HepG2 (cell line): ENCODE measurements at regions not wholly inside any gene's neighbourhood (a gene's known extent, or its start where the extent isn't known, plus 50 kb on each side); places are given as distances from the start of the nearest gene placed in this dataset.

Experiments used
- ATAC-seq: fragments of 200-7000 bp; cut with Tn5 transposase; 3 replicates; pipeline ENCODE4 v1.9.1; 2020; ENCODE audit warnings: mild to moderate bottlenecking, moderate library complexity
- BruUV-seq: library from RNA; stranded (reverse); fragments of 400-500 nt; replicated peaks from 2 replicates; lab custom pipeline; 2021; lab: Mats Ljungman, UMichigan
- CTCF ChIA-PET: fragments of 300-600 bp; formaldehyde crosslinking; extraction: SDS; loops from one replicate; lab custom pipeline; 2021; ENCODE audit warnings: low total read pairs, inconsistent platforms, low intra/inter-chr PET ratio; lab: Yijun Ruan, JAX
- POLR2A ChIA-PET: fragments of 350-600 bp; sonication (Branson Sonifier 250); formaldehyde crosslinking; loops from one replicate; lab custom pipeline; 2020; ENCODE audit warnings: antibody characterized with exemption, inconsistent platforms; lab: Yijun Ruan, JAX
- DNase-seq: peaks from one replicate; pipeline ENCODE4 v3.0.0-alpha.2; 2015; ENCODE audit warnings: low spot score
- FAIRE-seq: peaks from 3 replicates; lab custom pipeline; 2011; peaks lifted over from hg19 to GRCh38; lab: Jason Lieb, UNC
- H2AFZ ChIP-seq: one replicate; pipeline ENCODE4 v1.6.1; 2011; ENCODE audit warnings: low read length, inconsistent platforms
- H3K27ac ChIP-seq: fragments of 300-600 bp; 3 replicates; pipeline ENCODE4 v1.8.0; 2011; ENCODE audit warnings: mixed run types, mild to moderate bottlenecking, mixed read lengths, low read length, inconsistent platforms; ENCODE audit not compliant: insufficient read depth; ENCODE audit errors: extremely low read length
- H3K27me3 ChIP-seq, 2 experiments: fragments of 200-600 bp in 1 of 2; 2 replicates in 1 of 2; 3 replicates in 1 of 2; pipeline versions ENCODE4 v1.6.0 to v1.8.0; 2011; ENCODE audit warnings: low read length in 2 of 2, mild to moderate bottlenecking in 2 of 2, moderate library complexity in 2 of 2, inconsistent platforms in 1 of 2; ENCODE audit not compliant: insufficient read depth in 2 of 2, control insufficient read depth in 1 of 2
- H3K36me3 ChIP-seq, 2 experiments: fragments of 200-600 bp in 1 of 2; replicated peaks in 1 of 2; 2 replicates in 1 of 2; 3 replicates in 1 of 2; pipeline versions ENCODE4 v1.5.1 to v1.8.0; 2011; ENCODE audit warnings: low read length in 2 of 2, inconsistent platforms in 1 of 2; ENCODE audit not compliant: insufficient read depth in 2 of 2, control insufficient read depth in 1 of 2
- H3K4me1 ChIP-seq: 2 replicates; pipeline ENCODE4 v1.5.1; 2012; ENCODE audit warnings: low read length, inconsistent platforms; ENCODE audit not compliant: insufficient read depth
- H3K4me2 ChIP-seq: 2 replicates; pipeline ENCODE4 v1.6.0; 2011; ENCODE audit warnings: low read depth, low read length, inconsistent platforms
- H3K4me3 ChIP-seq, 3 experiments: fragments of 200-600 bp in 1 of 3; sonication (generic), shearing (Covaris generic) in 1 of 3; replicated peaks in 1 of 3; 2 replicates each; pipeline ENCODE4 v1.5.1; 2011 to 2016; ENCODE audit warnings: low read length in 3 of 3, inconsistent platforms in 2 of 3, low read depth in 2 of 3, mild to moderate bottlenecking in 2 of 3, control low read depth in 1 of 3, mixed read lengths in 1 of 3; ENCODE audit not compliant: insufficient read depth in 1 of 3
- H3K79me2 ChIP-seq: one replicate; pipeline ENCODE4 v1.6.1; 2011; ENCODE audit warnings: low read length, inconsistent platforms; ENCODE audit not compliant: insufficient read depth
- H3K9ac ChIP-seq: 2 replicates; pipeline ENCODE4 v1.6.0; 2011; ENCODE audit warnings: mild to moderate bottlenecking, low read depth, low read length, inconsistent platforms; ENCODE audit not compliant: insufficient read depth
- H3K9me3 ChIP-seq: 2 replicates; pipeline ENCODE4 v1.5.1; 2012; ENCODE audit warnings: mild to moderate bottlenecking, low read length
- H4K20me1 ChIP-seq: 2 replicates; pipeline ENCODE4 v1.6.0; 2011; ENCODE audit warnings: inconsistent platforms, mild to moderate bottlenecking, low read length, moderate library complexity; ENCODE audit not compliant: insufficient read depth
- ELF4 ChIP-seq: sonication (generic); formaldehyde crosslinking; IDR thresholded peaks from 2 replicates; pipeline ENCODE4 v1.5.0; 2020; ENCODE audit warnings: missing genetic modification reagents, mild to moderate bottlenecking, moderate library complexity, borderline replicate concordance
- HOXA9 ChIP-seq: sonication (generic); formaldehyde crosslinking; IDR thresholded peaks from 2 replicates; pipeline ENCODE4 v1.8.1; 2022; ENCODE audit warnings: missing genetic modification reagents, mild to moderate bottlenecking, moderate library complexity, borderline replicate concordance
- MATR3 ChIP-seq: sonication (generic); formaldehyde crosslinking; IDR thresholded peaks from 2 replicates; pipeline ENCODE4 v1.4.0; 2020; ENCODE audit warnings: missing genetic modification reagents
- NFIB ChIP-seq: sonication (generic); formaldehyde crosslinking; IDR thresholded peaks from 2 replicates; pipeline ENCODE4 v1.9.0; 2021; ENCODE audit warnings: missing genetic modification reagents, mild to moderate bottlenecking, borderline replicate concordance
- RXRB ChIP-seq: IDR thresholded peaks from 2 replicates; pipeline ENCODE4 v1.6.1; 2016; ENCODE audit warnings: borderline replicate concordance, missing genetic modification reagents, missing compliant biosample characterization
- SCMH1 ChIP-seq: sonication (generic); formaldehyde crosslinking; IDR thresholded peaks from 2 replicates; pipeline ENCODE4 v1.9.0; 2021; ENCODE audit warnings: missing genetic modification reagents, mild to moderate bottlenecking, borderline replicate concordance
- ZNF138 ChIP-seq: sonication (generic); formaldehyde crosslinking; IDR thresholded peaks from 2 replicates; pipeline ENCODE4 v1.5.0; 2020; ENCODE audit warnings: mild to moderate bottlenecking, low read depth, missing genetic modification reagents
- ZNF501 ChIP-seq: sonication (generic); formaldehyde crosslinking; IDR thresholded peaks from 2 replicates; pipeline ENCODE4 v1.5.1; 2020; ENCODE audit warnings: mild to moderate bottlenecking, moderate library complexity, missing genetic modification reagents
- WGBS: methylation state at CpG from one replicate; pipeline ENCODE4 v1.1.6; 2017; ENCODE audit warnings: low lambda C conversion rate; 5-methylcytosine and 5-hydroxymethylcytosine counted together
- in situ Hi-C: cut with HindIII; loops from 2 replicates; pipeline ENCODE4 v1.10.0; 2017; ENCODE audit warnings: low pct_unique_long_range_greater_than_20kb; ENCODE audit not compliant: extremely low pct_ligation_motif_present
- intact Hi-C: fragments of 100-400 bp; cut with micrococcal nuclease; formaldehyde crosslinking; loops from one replicate; pipeline ENCODE4 v1.10.0; 2022; ENCODE audit not compliant: unreplicated experiment
- TF ChIP-seq, protein P1 (sequence below): sonication (generic); formaldehyde crosslinking; conservative IDR thresholded peaks from 2 replicates; pipeline ENCODE4 v1.4.0; 2020; ENCODE audit warnings: missing genetic modification reagents
- TF ChIP-seq, protein P2 (sequence below): sonication (generic); formaldehyde crosslinking; IDR thresholded peaks from 2 replicates; pipeline ENCODE4 v1.8.1; 2023; ENCODE audit warnings: mild to moderate bottlenecking, moderate library complexity, missing genetic modification reagents
- TF ChIP-seq, protein P3 (sequence below): IDR thresholded peaks from 2 replicates; pipeline ENCODE4 v1.6.1; 2016
- TF ChIP-seq, protein P4 (sequence below): sonication (generic); formaldehyde crosslinking; IDR thresholded peaks from 2 replicates; pipeline ENCODE4 v1.4.0; 2020; ENCODE audit warnings: missing genetic modification reagents
- TF ChIP-seq, protein P5 (sequence below): sonication (generic); formaldehyde crosslinking; conservative IDR thresholded peaks from 2 replicates; pipeline ENCODE4 v1.4.0; 2020; ENCODE audit warnings: missing genetic modification reagents
- TF ChIP-seq, protein P6 (sequence below): IDR thresholded peaks from 2 replicates; pipeline ENCODE4 v1.6.1; 2016; ENCODE audit warnings: control low read depth

DNA sequence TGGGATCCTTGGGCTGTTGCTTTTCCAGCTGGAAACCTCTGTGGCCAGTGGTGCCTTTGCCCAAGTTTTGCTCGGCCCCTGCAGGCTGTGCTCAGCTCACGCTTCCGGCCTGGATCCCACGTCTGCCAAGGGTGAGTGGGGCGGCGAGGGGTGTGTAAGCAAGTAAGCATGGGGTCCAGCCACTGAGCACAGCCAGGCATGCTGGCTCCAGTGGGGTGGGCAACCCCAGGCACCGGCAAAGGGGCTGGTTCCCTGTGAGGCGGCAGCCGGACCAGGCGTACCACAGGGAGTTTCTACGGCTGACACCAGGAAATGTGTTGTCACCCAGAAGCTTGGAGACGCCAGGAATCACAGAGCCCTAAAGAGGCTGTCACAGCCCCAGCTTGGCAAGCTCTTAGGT is 393.4 kb upstream of the CCDC196 start (continued):
- TF ChIP-seq, protein P1, sequence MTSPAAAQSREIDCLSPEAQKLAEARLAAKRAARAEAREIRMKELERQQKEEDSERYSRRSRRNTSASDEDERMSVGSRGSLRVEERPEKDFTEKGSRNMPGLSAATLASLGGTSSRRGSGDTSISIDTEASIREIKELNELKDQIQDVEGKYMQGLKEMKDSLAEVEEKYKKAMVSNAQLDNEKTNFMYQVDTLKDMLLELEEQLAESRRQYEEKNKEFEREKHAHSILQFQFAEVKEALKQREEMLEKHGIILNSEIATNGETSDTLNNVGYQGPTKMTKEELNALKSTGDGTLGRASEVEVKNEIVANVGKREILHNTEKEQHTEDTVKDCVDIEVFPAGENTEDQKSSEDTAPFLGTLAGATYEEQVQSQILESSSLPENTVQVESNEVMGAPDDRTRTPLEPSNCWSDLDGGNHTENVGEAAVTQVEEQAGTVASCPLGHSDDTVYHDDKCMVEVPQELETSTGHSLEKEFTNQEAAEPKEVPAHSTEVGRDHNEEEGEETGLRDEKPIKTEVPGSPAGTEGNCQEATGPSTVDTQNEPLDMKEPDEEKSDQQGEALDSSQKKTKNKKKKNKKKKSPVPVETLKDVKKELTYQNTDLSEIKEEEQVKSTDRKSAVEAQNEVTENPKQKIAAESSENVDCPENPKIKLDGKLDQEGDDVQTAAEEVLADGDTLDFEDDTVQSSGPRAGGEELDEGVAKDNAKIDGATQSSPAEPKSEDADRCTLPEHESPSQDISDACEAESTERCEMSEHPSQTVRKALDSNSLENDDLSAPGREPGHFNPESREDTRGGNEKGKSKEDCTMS (CRISPR knock-in tag), result no peak
- TF ChIP-seq, protein P2, sequence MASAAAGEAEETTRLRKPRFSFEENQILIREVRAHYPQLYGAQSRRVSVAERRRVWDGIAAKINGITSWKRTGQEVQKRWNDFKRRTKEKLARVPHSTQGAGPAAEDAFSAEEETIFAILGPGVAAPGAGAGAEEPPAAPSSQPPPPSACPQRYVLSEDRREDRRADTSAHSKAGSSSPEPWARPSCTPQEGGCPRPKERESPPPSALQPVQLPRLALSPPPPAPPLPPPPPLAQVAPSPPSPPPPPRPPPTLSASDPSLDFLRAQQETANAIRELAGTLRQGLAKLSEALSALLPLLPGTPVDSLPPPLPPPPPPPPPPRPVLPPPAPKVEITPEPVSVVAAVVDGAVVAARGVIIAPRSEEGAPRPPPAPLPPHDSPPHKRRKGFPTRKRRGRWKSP (CRISPR knock-in tag), result no peak
- TF ChIP-seq, protein P3, sequence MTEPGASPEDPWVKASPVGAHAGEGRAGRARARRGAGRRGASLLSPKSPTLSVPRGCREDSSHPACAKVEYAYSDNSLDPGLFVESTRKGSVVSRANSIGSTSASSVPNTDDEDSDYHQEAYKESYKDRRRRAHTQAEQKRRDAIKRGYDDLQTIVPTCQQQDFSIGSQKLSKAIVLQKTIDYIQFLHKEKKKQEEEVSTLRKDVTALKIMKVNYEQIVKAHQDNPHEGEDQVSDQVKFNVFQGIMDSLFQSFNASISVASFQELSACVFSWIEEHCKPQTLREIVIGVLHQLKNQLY (CRISPR knock-in tag), result no peak
- TF ChIP-seq ELF4 (CRISPR knock-in tag) (no peak), ZNF138 (CRISPR knock-in tag) (no peak), RXRB (no peak), MATR3 (CRISPR knock-in tag) (no peak), HOXA9 (no peak)
- TF ChIP-seq, all 625 proteins: peak for 0

DNA sequence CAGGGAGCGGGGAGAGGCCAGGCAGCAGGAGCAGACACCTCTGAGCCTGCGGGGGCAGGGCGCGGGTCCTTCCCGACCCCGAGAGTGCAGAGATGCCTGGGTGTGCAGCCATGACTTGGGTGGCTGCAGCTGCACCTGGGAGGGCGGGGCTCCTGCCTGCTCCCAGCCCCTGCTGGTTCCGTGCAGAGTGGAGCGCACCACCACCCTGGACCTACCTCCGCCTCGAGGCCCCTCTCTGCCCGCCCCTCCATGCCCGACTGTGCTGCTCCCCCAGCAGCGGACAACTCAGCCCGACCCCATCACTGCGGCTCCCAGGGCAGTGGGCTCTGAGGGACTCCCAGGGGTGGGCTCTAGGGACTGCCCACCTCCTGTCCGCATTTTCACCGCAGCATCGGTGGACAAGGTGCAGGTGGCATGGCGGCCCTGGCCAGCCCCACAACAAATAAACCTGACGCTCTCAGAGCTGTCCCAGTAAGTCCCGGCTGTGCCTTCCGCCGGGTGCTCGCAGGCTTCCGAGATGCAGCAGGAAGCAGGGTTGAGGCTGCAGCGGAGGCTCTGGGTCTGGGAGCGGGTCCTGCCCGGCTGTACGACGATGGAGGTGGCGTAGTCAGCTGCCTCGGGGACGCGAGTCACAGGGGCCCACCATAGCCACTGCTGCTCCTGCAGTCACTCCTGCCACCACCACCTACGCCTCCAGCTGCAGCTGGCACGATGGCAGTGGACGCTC is 392.0 kb upstream of the CCDC196 start:
- Histone ChIP-seq H2AFZ (no peak overlapping the region), H3K4me1 (no peaks in the 10 kb centered on the region), H4K20me1 (no peaks in the 10 kb centered on the region), H3K4me2 (no peak overlapping the region), H3K27me3 (peaks cover 0 to 13% of the 10 kb centered on the region in 2 experiments; a peak in 3 of 5 replicates), H3K9me3 (no peaks in the 10 kb centered on the region), H3K36me3 (no peaks in the 10 kb centered on the region), H3K79me2 (no peaks in the 10 kb centered on the region), H3K9ac (no peak overlapping the region), H3K4me3 (no peak overlapping the region), H3K27ac (no peak overlapping the region)
- no peak for FAIRE-seq
- in situ Hi-C loops, result no loop called here
- WGBS, result 70% methylated on average over 13 of the region's 38 CpGs
- no TSS peak for BruUV-seq
- ChIA-PET POLR2A (no interaction called here), CTCF (no interaction called here)
- ATAC-seq, result no peak
- intact Hi-C loops, result no loop called here
- no peak for DNase-seq
- TF ChIP-seq NFIB (CRISPR knock-in tag) (no peak), RXRB (no peak), ZNF501 (CRISPR knock-in tag) (no peak), SCMH1 (CRISPR knock-in tag) (no peak)
- TF ChIP-seq, protein P4, sequence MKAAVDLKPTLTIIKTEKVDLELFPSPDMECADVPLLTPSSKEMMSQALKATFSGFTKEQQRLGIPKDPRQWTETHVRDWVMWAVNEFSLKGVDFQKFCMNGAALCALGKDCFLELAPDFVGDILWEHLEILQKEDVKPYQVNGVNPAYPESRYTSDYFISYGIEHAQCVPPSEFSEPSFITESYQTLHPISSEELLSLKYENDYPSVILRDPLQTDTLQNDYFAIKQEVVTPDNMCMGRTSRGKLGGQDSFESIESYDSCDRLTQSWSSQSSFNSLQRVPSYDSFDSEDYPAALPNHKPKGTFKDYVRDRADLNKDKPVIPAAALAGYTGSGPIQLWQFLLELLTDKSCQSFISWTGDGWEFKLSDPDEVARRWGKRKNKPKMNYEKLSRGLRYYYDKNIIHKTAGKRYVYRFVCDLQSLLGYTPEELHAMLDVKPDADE (CRISPR knock-in tag), result no peak
- TF ChIP-seq, protein P5, sequence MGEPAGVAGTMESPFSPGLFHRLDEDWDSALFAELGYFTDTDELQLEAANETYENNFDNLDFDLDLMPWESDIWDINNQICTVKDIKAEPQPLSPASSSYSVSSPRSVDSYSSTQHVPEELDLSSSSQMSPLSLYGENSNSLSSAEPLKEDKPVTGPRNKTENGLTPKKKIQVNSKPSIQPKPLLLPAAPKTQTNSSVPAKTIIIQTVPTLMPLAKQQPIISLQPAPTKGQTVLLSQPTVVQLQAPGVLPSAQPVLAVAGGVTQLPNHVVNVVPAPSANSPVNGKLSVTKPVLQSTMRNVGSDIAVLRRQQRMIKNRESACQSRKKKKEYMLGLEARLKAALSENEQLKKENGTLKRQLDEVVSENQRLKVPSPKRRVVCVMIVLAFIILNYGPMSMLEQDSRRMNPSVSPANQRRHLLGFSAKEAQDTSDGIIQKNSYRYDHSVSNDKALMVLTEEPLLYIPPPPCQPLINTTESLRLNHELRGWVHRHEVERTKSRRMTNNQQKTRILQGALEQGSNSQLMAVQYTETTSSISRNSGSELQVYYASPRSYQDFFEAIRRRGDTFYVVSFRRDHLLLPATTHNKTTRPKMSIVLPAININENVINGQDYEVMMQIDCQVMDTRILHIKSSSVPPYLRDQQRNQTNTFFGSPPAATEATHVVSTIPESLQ (CRISPR knock-in tag), result no peak
- TF ChIP-seq, protein P6, sequence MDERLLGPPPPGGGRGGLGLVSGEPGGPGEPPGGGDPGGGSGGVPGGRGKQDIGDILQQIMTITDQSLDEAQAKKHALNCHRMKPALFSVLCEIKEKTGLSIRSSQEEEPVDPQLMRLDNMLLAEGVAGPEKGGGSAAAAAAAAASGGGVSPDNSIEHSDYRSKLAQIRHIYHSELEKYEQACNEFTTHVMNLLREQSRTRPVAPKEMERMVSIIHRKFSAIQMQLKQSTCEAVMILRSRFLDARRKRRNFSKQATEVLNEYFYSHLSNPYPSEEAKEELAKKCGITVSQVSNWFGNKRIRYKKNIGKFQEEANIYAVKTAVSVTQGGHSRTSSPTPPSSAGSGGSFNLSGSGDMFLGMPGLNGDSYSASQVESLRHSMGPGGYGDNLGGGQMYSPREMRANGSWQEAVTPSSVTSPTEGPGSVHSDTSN (CRISPR knock-in tag), result no peak
